ENCODE measurements at regions not wholly inside any gene's neighbourhood (a gene's known extent, or its start where the extent isn't known, plus 50 kb on each side); places are given as distances from the start of the nearest gene placed in this dataset.
"Not testable (repeated sequence)": the region's sequence is repeated elsewhere in the genome, so short reads cannot be mapped to it uniquely, and the experiment has no call there.

- DNase-seq (ENCODE audit: extremely low read depth, low read depth), result not testable (repeated sequence)
Observed at GRCh38 chr14:19341627-19342026, 92.5 kb downstream of the POTEG start.

- not testable (repeated sequence) for DNase-seq (ENCODE audit: extremely low read depth, low read depth)
Observed at GRCh38 chr14:19344261-19344660, 89.9 kb downstream of the POTEG start.

GRCh38 chr14:19344689-19345088 lies 89.5 kb downstream of the POTEG start:
- DNase-seq (ENCODE audit: extremely low read depth, low read depth), result not testable (repeated sequence)

- DNase-seq (ENCODE audit: extremely low read depth, low read depth), result not testable (repeated sequence)
Observed at GRCh38 chr14:19345298-19345911, 88.7 kb downstream of the POTEG start.

- DNase-seq (ENCODE audit: extremely low read depth, low read depth), result not testable (repeated sequence)
Observed at GRCh38 chr14:19346074-19346480, 88.1 kb downstream of the POTEG start.

GRCh38 chr14:19346636-19347035 lies 87.5 kb downstream of the POTEG start:
- not testable (repeated sequence) for DNase-seq (ENCODE audit: extremely low read depth, low read depth)

- DNase-seq (ENCODE audit: extremely low read depth, low read depth), result not testable (repeated sequence)
Observed at GRCh38 chr14:19347112-19347511, 87.0 kb downstream of the POTEG start.

Small RNAs in the stretch of these regions (small RNA-seq; reads per million reads assigned to genes)
- gene AL589743.6, result 0 reads per million in 2 experiments

Measured in NCI-H460 (cell line).